ENCODE measurements at regions not wholly inside any gene's neighbourhood (a gene's known extent, or its start where the extent isn't known, plus 50 kb on each side); places are given as distances from the start of the nearest gene placed in this dataset.

DNA sequence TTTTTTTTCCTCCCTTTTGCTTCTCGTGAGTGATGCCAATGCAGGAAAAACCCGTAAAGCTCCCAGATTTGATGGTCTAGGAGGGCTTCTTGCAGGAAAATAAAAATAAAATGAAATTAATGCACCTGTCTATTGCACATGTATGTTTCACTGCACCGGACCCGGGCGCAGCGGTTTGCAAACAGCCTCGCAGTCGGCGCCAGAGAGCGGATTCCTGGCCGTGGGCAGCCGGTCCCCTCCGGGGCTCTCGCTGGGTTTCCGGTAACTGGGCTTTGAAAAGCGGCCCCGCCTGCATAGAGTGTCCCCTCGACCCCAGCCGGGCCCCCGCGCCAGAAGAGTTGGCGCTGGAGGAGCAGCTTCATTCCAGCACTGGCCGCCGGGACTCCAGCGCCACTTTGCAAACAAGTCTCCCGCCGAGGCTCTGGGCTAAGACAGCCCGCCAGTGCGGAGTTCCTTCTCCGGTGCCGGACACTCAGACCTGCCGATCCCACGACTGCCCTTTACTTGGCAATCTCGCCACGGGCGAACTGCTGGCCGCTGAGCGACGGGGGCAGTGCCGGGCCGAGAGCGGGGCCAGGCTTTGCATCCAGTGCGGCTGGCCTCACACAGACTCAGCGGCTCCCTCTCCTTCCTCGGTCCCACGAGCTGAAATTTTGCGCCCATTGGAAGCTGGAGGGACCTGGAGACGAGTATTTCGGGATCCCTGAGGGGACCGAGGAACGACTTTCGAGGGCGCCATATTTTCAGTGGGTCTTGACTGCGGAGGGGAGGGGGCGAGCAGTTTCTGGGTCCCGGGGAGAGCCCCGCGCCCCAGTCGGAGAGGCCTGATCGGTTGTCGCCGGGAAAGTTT is 225.9 kb upstream of the C2CD4B start:
- TF ChIP-seq, protein P1, sequence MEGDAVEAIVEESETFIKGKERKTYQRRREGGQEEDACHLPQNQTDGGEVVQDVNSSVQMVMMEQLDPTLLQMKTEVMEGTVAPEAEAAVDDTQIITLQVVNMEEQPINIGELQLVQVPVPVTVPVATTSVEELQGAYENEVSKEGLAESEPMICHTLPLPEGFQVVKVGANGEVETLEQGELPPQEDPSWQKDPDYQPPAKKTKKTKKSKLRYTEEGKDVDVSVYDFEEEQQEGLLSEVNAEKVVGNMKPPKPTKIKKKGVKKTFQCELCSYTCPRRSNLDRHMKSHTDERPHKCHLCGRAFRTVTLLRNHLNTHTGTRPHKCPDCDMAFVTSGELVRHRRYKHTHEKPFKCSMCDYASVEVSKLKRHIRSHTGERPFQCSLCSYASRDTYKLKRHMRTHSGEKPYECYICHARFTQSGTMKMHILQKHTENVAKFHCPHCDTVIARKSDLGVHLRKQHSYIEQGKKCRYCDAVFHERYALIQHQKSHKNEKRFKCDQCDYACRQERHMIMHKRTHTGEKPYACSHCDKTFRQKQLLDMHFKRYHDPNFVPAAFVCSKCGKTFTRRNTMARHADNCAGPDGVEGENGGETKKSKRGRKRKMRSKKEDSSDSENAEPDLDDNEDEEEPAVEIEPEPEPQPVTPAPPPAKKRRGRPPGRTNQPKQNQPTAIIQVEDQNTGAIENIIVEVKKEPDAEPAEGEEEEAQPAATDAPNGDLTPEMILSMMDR (IDR thresholded peaks at IDR 0.05) = peak; percentile 11; the same call in 1 of the 2 replicates
- no peak for TF ChIP-seq ZFX (IDR thresholded peaks at IDR 0.05; ENCODE audit: borderline replicate concordance)

Data from 22Rv1 (cell line).